HepG2 (cell line): ENCODE measurements at regions not wholly inside any gene's neighbourhood (a gene's known extent, or its start where the extent isn't known, plus 50 kb on each side); places are given as distances from the start of the nearest gene placed in this dataset.

Experiments
- BCLAF1 ChIP-seq: fragments of 450-650 bp; IDR thresholded peaks from 2 replicates; pipeline ENCODE4 v1.6.1; 2017; ENCODE audit warnings: mild to moderate bottlenecking
- E2F5 ChIP-seq: sonication (generic); formaldehyde crosslinking; conservative IDR thresholded peaks from 2 replicates; pipeline ENCODE4 v1.4.0; 2020; ENCODE audit warnings: missing genetic modification reagents
- EHMT2 ChIP-seq: fragments of 200-600 bp; sonication (generic); IDR thresholded peaks from 2 replicates; pipeline ENCODE4 v1.7.0; 2017; ENCODE audit warnings: antibody characterized with exemption, low read depth, low read length, borderline replicate concordance
- GLMP ChIP-seq: sonication (generic); formaldehyde crosslinking; IDR thresholded peaks from 2 replicates; pipeline ENCODE4 v1.9.0; 2021; ENCODE audit warnings: missing genetic modification reagents, mild to moderate bottlenecking, borderline replicate concordance
- HDAC1 ChIP-seq: sonication (generic); formaldehyde crosslinking; IDR thresholded peaks from 2 replicates; pipeline ENCODE4 v1.5.1; 2020; ENCODE audit warnings: mild to moderate bottlenecking, missing genetic modification reagents
- HIC2 ChIP-seq: sonication (generic); formaldehyde crosslinking; IDR thresholded peaks from 2 replicates; pipeline ENCODE4 v1.9.0; 2022; ENCODE audit warnings: low read depth, missing genetic modification reagents
- MTF1 ChIP-seq: sonication (generic); formaldehyde crosslinking; IDR thresholded peaks from 2 replicates; pipeline ENCODE4 v1.5.0; 2020; ENCODE audit warnings: missing genetic modification reagents
- RNF219 ChIP-seq: sonication (generic); formaldehyde crosslinking; IDR thresholded peaks from 2 replicates; pipeline ENCODE4 v1.5.0; 2020; ENCODE audit warnings: mild to moderate bottlenecking, missing genetic modification reagents
- SRF ChIP-seq: IDR thresholded peaks from 2 replicates; pipeline ENCODE4 v1.6.1; 2011; ENCODE audit warnings: mild to moderate bottlenecking, low read depth, low read length, moderate library complexity
- SYNCRIP ChIP-seq: fragments of 200-400 bp; formaldehyde crosslinking; IDR thresholded peaks from 2 replicates; pipeline ENCODE4 v1.6.1; 2018; ENCODE audit warnings: mild to moderate bottlenecking, low read depth, low read length; ENCODE audit not compliant: insufficient read depth

GRCh38 chr1:224058303-224058702 is 55.6 kb upstream of the FBXO28 start (continued):
- TF ChIP-seq HIC2 (CRISPR knock-in tag) (no peak), MTF1 (CRISPR knock-in tag) (no peak), E2F5 (CRISPR knock-in tag) (no peak), HDAC1 (no peak), GLMP (CRISPR knock-in tag) (no peak), BCLAF1 (no peak), SRF (no peak), EHMT2 (no peak), RNF219 (CRISPR knock-in tag) (no peak), SYNCRIP (no peak)
